ENCODE measurements at regions not wholly inside any gene's neighbourhood (a gene's known extent, or its start where the extent isn't known, plus 50 kb on each side); places are given as distances from the start of the nearest gene placed in this dataset.

DNA sequence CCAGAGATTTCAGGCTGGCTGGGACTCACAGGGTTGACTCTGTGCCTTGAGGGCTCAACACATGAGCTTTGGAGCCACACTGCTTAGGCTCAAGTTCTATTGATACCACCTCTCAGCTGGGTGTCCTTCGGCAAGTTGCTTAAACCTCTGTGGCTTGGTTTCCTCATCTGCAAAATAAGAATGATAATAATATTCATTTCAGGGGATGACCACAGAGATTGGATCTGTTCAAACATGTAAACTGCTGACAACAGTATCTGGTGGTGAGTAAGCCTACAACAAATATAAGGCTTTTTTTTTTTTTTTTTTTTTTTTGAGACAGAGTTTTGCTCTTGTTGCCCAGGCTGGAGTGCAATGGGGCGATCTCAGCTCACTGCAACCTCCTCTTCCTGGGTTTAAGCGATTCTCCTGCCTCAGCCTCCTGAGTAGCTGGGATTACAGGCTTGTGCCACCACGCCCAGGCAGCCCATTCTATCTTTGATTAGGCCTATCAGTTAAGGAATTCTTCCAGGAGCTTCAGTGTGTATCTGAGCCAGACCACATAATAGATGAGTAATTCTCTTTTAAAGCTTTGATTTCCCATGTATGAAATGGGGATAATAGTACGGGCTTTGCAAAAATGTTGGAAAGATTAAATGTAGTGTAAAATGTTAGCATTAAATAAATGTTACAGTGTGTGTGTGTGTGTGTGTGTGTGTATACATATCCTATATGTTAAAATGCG lies 437.6 kb downstream of the PRDM2 start:
- no peaks in the 10 kb centered on the region for H3K9me3 ChIP-seq (ENCODE audit: control insufficient read depth in 3 of 3, low read length in 3 of 3)
- H3K4me1 ChIP-seq (ENCODE audit: control insufficient read depth in 3 of 3, insufficient read depth in 3 of 3, low read length in 3 of 3) = peaks cover 6 to 15% (median 10%) of the 10 kb centered on the region in 3 donors
- no peak overlapping the region for H3K27ac ChIP-seq (ENCODE audit: low read depth, low read length)
- H3K4me3 ChIP-seq (ENCODE audit: low read length in 3 of 3) = no peak overlapping the region
- peaks cover 0 to 8% (median 8%) of the 10 kb centered on the region in 3 donors for H3K27me3 ChIP-seq (ENCODE audit: control insufficient read depth in 3 of 3, insufficient read depth in 3 of 3, low read length in 3 of 3)
- H3K9ac ChIP-seq (ENCODE audit: low read depth in 1 of 3, low read length in 3 of 3) = no peak overlapping the region
- H3K36me3 ChIP-seq (ENCODE audit: control insufficient read depth in 3 of 3, insufficient read depth in 3 of 3, low read length in 3 of 3) = no peaks in the 10 kb centered on the region

DNA sequence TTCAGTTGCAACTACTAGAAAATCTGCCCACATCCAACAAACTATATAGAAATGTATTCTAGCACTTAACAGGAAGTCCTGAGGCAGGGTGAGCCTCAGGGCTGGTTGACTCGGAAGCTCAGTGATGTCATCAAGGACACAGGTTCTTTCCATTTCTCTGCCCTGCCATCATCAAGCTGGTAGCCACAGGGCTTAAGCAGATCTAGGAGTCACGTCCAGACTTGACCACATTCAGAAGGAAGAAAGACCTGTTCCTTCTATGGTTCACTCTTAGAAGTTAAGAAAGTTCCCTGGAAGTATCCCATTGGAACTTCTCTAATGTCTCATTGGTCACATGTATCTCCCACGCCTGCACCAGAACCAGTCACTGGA lies 438.1 kb downstream of the PRDM2 start:
- Histone ChIP-seq H3K9ac (ENCODE audit: low read depth in 1 of 3, low read length in 3 of 3) (no peak overlapping the region), H3K4me1 (ENCODE audit: control insufficient read depth in 3 of 3, insufficient read depth in 3 of 3, low read length in 3 of 3) (peaks cover 6 to 15% (median 10%) of the 10 kb centered on the region in 3 donors), H3K36me3 (ENCODE audit: control insufficient read depth in 3 of 3, insufficient read depth in 3 of 3, low read length in 3 of 3) (no peaks in the 10 kb centered on the region), H3K27ac (ENCODE audit: low read depth, low read length) (no peak overlapping the region), H3K27me3 (ENCODE audit: control insufficient read depth in 3 of 3, insufficient read depth in 3 of 3, low read length in 3 of 3) (peaks cover 0 to 13% (median 8%) of the 10 kb centered on the region in 3 donors), H3K4me3 (ENCODE audit: low read length in 3 of 3) (no peak overlapping the region), H3K9me3 (ENCODE audit: control insufficient read depth in 3 of 3, low read length in 3 of 3) (no peaks in the 10 kb centered on the region)

DNA sequence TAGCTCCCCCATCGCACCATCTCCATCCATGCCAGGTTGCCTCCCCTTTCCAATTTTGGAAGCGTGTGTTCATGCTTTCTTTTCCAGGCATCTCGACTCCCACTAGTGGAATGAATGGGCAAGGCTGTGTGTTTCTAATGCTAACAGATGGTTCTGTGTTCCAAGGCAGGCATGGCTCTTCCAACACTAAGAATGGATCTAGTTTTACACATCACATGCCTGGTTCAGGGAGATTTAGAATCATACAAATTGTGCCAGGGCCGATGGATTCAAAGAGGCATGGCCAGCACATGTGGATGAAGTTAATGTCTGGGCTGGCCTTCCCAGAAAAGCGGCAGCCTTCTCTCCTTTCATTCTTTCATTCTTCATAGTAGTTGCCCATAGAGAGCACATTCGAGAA lies 438.7 kb downstream of the PRDM2 start:
- no peaks in the 10 kb centered on the region for H3K36me3 ChIP-seq (ENCODE audit: control insufficient read depth in 3 of 3, insufficient read depth in 3 of 3, low read length in 3 of 3)
- peaks cover under 1 to 13% (median 8%) of the 10 kb centered on the region in 3 donors for H3K27me3 ChIP-seq (ENCODE audit: control insufficient read depth in 3 of 3, insufficient read depth in 3 of 3, low read length in 3 of 3)
- no peak overlapping the region for H3K4me3 ChIP-seq (ENCODE audit: low read length in 3 of 3)
- no peak overlapping the region for H3K9ac ChIP-seq (ENCODE audit: low read depth in 1 of 3, low read length in 3 of 3)
- H3K4me1 ChIP-seq (ENCODE audit: control insufficient read depth in 3 of 3, insufficient read depth in 3 of 3, low read length in 3 of 3) = peaks cover 6 to 15% (median 10%) of the 10 kb centered on the region in 3 donors
- H3K27ac ChIP-seq (ENCODE audit: low read depth, low read length) = no peak overlapping the region
- H3K9me3 ChIP-seq (ENCODE audit: control insufficient read depth in 3 of 3, low read length in 3 of 3) = no peaks in the 10 kb centered on the region

DNA sequence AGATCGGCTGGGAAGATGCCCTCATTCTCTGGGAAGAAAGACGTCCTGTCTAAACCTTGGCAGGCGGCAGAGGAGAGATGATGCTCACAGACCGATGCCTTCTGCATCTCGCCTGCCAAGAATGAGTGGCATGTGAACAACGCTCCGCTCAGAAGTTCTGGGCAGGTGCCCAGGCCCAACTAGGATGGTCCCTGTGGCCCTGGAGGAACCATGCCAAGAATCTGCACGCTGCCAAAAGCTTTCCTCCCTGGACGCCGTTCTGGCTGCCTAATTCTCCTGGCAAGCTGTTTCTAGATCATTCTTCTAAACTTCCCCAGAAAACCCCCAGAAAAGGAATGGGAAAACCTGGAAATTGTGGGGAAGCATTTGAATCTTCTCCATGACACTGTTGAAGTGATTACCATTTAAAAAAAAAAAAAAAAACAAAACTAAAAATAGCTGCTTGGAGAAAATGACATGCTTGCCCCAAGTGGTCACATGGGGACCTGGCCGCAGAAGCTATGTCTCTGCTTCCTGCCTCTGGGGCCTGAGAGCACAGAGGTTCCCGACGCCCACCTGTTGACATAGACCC lies 440.9 kb downstream of the PRDM2 start:
- H3K27ac ChIP-seq (ENCODE audit: low read depth, low read length) = peak overlapping the region; percentile 3

DNA sequence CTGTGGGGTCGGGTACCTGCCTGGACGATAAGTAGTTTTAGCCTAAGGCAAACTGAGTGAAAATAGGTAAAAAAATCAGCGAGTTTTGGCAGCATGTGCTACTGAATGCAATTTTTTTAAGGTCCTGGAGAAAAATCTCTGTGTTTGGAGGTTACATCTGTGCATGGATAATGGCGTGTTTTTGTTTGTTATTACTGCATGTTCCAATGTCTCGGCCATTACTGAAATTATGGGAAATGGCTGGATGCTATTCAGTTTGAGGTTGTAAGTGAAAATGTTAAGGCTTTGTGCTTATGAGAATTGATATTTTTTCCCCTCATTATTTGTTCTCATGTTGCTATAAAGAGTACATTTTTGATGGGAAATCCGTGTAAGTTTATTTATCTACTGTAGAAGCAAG lies 441.7 kb downstream of the PRDM2 start:
- Histone ChIP-seq H3K27me3 (ENCODE audit: control insufficient read depth in 3 of 3, insufficient read depth in 3 of 3, low read length in 3 of 3) (peaks cover 2 to 11% (median 5%) of the 10 kb centered on the region in 3 donors), H3K9me3 (ENCODE audit: control insufficient read depth in 3 of 3, low read length in 3 of 3) (no peaks in the 10 kb centered on the region), H3K27ac (ENCODE audit: low read depth, low read length) (no peak overlapping the region), H3K4me3 (ENCODE audit: low read length in 3 of 3) (no peak overlapping the region), H3K4me1 (ENCODE audit: control insufficient read depth in 3 of 3, insufficient read depth in 3 of 3, low read length in 3 of 3) (peaks cover 6 to 15% (median 10%) of the 10 kb centered on the region in 3 donors), H3K9ac (ENCODE audit: low read depth in 1 of 3, low read length in 3 of 3) (no peak overlapping the region), H3K36me3 (ENCODE audit: control insufficient read depth in 3 of 3, insufficient read depth in 3 of 3, low read length in 3 of 3) (no peaks in the 10 kb centered on the region)

More for the DNA sequence above, 440.9 kb downstream of the PRDM2 start:
- Histone ChIP-seq H3K4me3 (ENCODE audit: low read length in 3 of 3) (no peak overlapping the region), H3K27me3 (ENCODE audit: control insufficient read depth in 3 of 3, insufficient read depth in 3 of 3, low read length in 3 of 3) (peaks cover 2 to 13% (median 8%) of the 10 kb centered on the region in 3 donors), H3K9ac (ENCODE audit: low read depth in 1 of 3, low read length in 3 of 3) (no peak overlapping the region), H3K9me3 (ENCODE audit: control insufficient read depth in 3 of 3, low read length in 3 of 3) (no peaks in the 10 kb centered on the region), H3K36me3 (ENCODE audit: control insufficient read depth in 3 of 3, insufficient read depth in 3 of 3, low read length in 3 of 3) (no peaks in the 10 kb centered on the region), H3K4me1 (ENCODE audit: control insufficient read depth in 3 of 3, insufficient read depth in 3 of 3, low read length in 3 of 3) (peaks cover 6 to 15% (median 10%) of the 10 kb centered on the region in 3 donors)

DNA sequence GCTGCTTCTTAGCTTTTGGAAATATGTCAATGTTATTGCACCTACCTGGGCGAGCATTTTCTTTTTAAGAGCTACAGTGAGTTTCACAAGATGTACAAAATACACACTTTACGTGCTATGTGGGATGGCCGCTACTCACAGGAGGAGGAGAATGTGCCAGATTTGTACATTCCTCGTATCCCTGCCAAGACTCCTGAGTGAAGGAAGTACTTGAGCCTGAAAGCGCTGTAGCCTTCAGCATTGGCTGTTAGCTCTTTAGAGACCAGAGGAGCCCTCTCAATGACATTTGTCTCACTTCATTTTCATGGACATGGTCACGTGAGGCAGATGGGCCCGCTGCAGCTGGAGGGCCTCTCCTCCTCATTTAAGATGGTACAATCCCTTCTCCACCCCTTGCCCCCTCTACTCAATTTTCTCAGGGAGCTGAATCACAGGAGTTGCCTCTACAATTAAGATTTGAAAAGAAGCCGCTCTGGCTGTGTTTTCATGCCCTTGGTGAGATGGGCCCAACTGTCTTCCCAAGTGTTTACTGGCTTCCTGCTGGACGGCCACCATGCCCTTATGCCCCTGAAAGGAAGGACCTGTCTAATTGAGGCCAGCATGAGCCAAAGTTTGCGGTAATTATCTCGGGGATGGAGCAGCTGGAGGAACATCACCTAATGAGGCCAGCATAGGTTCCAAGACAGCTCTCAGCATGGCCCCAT lies 442.6 kb downstream of the PRDM2 start:
- Histone ChIP-seq H3K4me3 (ENCODE audit: low read length in 3 of 3) (no peak overlapping the region), H3K4me1 (ENCODE audit: control insufficient read depth in 3 of 3, insufficient read depth in 3 of 3, low read length in 3 of 3) (peaks cover 6 to 15% (median 10%) of the 10 kb centered on the region in 3 donors), H3K27ac (ENCODE audit: low read depth, low read length) (no peak overlapping the region), H3K9me3 (ENCODE audit: control insufficient read depth in 3 of 3, low read length in 3 of 3) (no peaks in the 10 kb centered on the region), H3K36me3 (ENCODE audit: control insufficient read depth in 3 of 3, insufficient read depth in 3 of 3, low read length in 3 of 3) (no peaks in the 10 kb centered on the region), H3K9ac (ENCODE audit: low read depth in 1 of 3, low read length in 3 of 3) (no peak overlapping the region), H3K27me3 (ENCODE audit: control insufficient read depth in 3 of 3, insufficient read depth in 3 of 3, low read length in 3 of 3) (peaks cover 0 to 10% (median 2%) of the 10 kb centered on the region in 3 donors)

DNA sequence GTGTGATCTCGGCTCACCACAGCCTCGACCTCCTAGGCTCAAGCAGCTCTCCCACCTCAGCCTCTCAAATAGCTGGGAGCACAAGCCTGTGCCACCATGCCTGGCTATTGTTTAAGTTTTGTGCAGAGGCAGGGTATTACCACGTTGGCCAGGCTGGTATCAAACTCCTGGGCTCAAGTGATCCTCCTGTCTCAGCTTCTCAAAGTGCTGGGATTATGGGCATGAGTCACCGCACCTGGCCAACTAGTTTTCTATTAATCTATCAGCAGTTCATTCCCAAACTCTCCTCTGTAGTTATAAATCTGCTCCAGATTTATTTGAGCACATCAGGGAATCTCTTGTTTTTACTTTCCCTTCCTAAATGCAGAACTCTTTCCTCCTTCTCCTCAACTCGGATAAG lies 443.8 kb downstream of the PRDM2 start:
- H3K9ac ChIP-seq (ENCODE audit: low read depth in 1 of 3, low read length in 3 of 3) = no peak overlapping the region

DNA sequence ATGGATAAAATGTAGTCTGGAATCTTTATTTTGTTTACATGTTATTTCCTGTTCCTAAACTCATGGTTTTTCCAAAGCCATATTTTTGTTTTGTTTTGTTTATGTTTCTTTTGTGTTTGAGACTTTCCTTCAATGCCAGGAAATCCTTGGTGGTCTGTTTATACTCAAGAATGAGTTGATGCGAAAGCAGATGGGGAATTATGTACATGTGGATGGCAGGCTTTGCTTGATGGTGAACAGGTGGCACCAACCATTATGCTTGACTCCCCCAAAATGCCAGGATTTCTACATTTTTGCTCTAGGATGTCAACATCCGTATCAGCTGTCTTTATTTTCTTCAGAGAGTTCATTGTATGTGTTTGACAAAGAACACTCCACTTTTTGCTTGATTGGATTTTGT lies 448.5 kb downstream of the PRDM2 start:
- peaks cover 0 to 2% (median 0%) of the 10 kb centered on the region in 3 donors for H3K27me3 ChIP-seq (ENCODE audit: control insufficient read depth in 3 of 3, insufficient read depth in 3 of 3, low read length in 3 of 3)
- H3K9me3 ChIP-seq (ENCODE audit: control insufficient read depth in 3 of 3, low read length in 3 of 3) = no peaks in the 10 kb centered on the region
- H3K9ac ChIP-seq (ENCODE audit: low read depth in 1 of 3, low read length in 3 of 3) = no peak overlapping the region
- H3K36me3 ChIP-seq (ENCODE audit: control insufficient read depth in 3 of 3, insufficient read depth in 3 of 3, low read length in 3 of 3) = no peaks in the 10 kb centered on the region
- no peak overlapping the region for H3K4me3 ChIP-seq (ENCODE audit: low read length in 3 of 3)
- H3K27ac ChIP-seq (ENCODE audit: low read depth, low read length) = no peak overlapping the region
- no peaks in the 10 kb centered on the region for H3K4me1 ChIP-seq (ENCODE audit: control insufficient read depth in 3 of 3, insufficient read depth in 3 of 3, low read length in 3 of 3)

More for the DNA sequence above, 443.8 kb downstream of the PRDM2 start:
- H3K4me1 ChIP-seq (ENCODE audit: control insufficient read depth in 3 of 3, insufficient read depth in 3 of 3, low read length in 3 of 3) = peaks cover 6 to 15% (median 10%) of the 10 kb centered on the region in 3 donors
- H3K27ac ChIP-seq (ENCODE audit: low read depth, low read length) = no peak overlapping the region
- peaks cover 0 to 5% (median 2%) of the 10 kb centered on the region in 3 donors for H3K27me3 ChIP-seq (ENCODE audit: control insufficient read depth in 3 of 3, insufficient read depth in 3 of 3, low read length in 3 of 3)
- H3K4me3 ChIP-seq (ENCODE audit: low read length in 3 of 3) = no peak overlapping the region
- H3K9me3 ChIP-seq (ENCODE audit: control insufficient read depth in 3 of 3, low read length in 3 of 3) = no peaks in the 10 kb centered on the region
- no peaks in the 10 kb centered on the region for H3K36me3 ChIP-seq (ENCODE audit: control insufficient read depth in 3 of 3, insufficient read depth in 3 of 3, low read length in 3 of 3)

DNA sequence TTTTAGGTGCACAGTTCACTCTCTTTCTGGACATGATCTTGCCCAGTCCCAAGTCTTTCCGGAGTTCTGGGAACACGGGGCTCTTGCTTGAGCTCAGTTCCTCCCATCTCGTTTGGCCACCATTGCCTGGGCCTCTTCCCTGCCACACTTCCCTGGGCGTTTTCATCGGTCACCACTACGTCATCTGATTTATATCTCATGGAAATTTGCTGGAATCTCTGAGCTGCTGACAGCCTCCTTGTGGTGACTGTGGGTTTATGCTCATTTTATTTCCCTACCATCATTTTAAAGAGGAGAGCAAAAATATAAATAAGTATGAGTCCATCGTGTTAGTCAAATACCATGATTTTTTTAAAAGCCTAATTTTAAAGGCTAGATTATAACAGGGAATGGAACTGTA lies 449.1 kb upstream of the KAZN start:
- H3K4me1 ChIP-seq (ENCODE audit: control insufficient read depth in 3 of 3, insufficient read depth in 3 of 3, low read length in 3 of 3) = no peaks in the 10 kb centered on the region
- no peak overlapping the region for H3K27ac ChIP-seq (ENCODE audit: low read depth, low read length)
- no peaks in the 10 kb centered on the region for H3K36me3 ChIP-seq (ENCODE audit: control insufficient read depth in 3 of 3, insufficient read depth in 3 of 3, low read length in 3 of 3)
- H3K9me3 ChIP-seq (ENCODE audit: control insufficient read depth in 3 of 3, low read length in 3 of 3) = no peaks in the 10 kb centered on the region
- H3K27me3 ChIP-seq (ENCODE audit: control insufficient read depth in 3 of 3, insufficient read depth in 3 of 3, low read length in 3 of 3) = no peaks in the 10 kb centered on the region
- H3K4me3 ChIP-seq (ENCODE audit: low read length in 3 of 3) = no peak overlapping the region
- no peak overlapping the region for H3K9ac ChIP-seq (ENCODE audit: low read depth in 1 of 3, low read length in 3 of 3)

DNA sequence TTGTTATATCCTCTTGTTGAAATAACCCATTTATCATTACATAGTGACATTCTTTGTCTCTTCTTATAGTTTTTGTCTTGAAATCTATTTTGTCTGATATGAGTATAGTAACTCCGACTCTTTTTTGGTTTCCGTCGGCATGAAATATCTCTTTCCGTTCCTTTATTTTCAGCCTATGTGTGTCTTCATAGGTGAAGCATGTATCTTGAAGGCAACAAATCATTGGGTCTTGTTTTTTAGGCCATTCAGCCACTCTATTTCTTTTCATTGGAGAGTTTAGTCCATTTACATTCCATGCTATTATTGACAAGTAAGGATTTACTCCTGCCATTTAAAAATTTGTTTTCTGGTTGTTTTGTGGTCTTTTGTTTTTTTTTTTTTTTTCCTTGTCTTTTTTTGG lies 441.9 kb upstream of the KAZN start:
- Histone ChIP-seq H3K9me3 (ENCODE audit: control insufficient read depth in 3 of 3, low read length in 3 of 3) (peaks cover 0 to 6% (median 0%) of the 10 kb centered on the region in 3 donors), H3K4me1 (ENCODE audit: control insufficient read depth in 3 of 3, insufficient read depth in 3 of 3, low read length in 3 of 3) (no peaks in the 10 kb centered on the region), H3K4me3 (ENCODE audit: low read length in 3 of 3) (no peak overlapping the region), H3K27me3 (ENCODE audit: control insufficient read depth in 3 of 3, insufficient read depth in 3 of 3, low read length in 3 of 3) (no peaks in the 10 kb centered on the region), H3K27ac (ENCODE audit: low read depth, low read length) (no peak overlapping the region), H3K9ac (ENCODE audit: low read depth in 1 of 3, low read length in 3 of 3) (no peak overlapping the region), H3K36me3 (ENCODE audit: control insufficient read depth in 3 of 3, insufficient read depth in 3 of 3, low read length in 3 of 3) (no peaks in the 10 kb centered on the region)

Data from skeletal muscle tissue (tissue), 3 donors.